Neuronal stem cell (in vitro differentiated cells): ENCODE measurements at regions not wholly inside any gene's neighbourhood (a gene's known extent, or its start where the extent isn't known, plus 50 kb on each side); places are given as distances from the start of the nearest gene placed in this dataset.

ENCODE experiments used
- DNase-seq: peaks from one replicate; pipeline ENCODE4 v3.0.0-alpha.2; 2013; ENCODE audit warnings: low spot score
- H2AFZ ChIP-seq: one replicate; pipeline ENCODE4 v1.6.1; 2013; ENCODE audit warnings: mild to moderate bottlenecking, low read length, inconsistent platforms
- H2AK5ac ChIP-seq: 2 replicates; pipeline ENCODE4 v1.6.1; 2013; ENCODE audit warnings: low read depth, mild to moderate bottlenecking, inconsistent platforms, low read length, moderate library complexity, mixed read lengths
- H2BK120ac ChIP-seq: 2 replicates; pipeline ENCODE4 v1.6.1; 2013; ENCODE audit warnings: low read depth, mild to moderate bottlenecking, inconsistent platforms, low read length, moderate library complexity, mixed read lengths
- H2BK12ac ChIP-seq: one replicate; pipeline ENCODE4 v1.6.1; 2013; ENCODE audit warnings: low read length, inconsistent platforms
- H2BK15ac ChIP-seq: 2 replicates; pipeline ENCODE4 v1.6.1; 2013; ENCODE audit warnings: mild to moderate bottlenecking, low read length, inconsistent platforms, mixed read lengths
- H2BK5ac ChIP-seq: one replicate; pipeline ENCODE4 v1.6.1; 2013; ENCODE audit warnings: inconsistent platforms, mild to moderate bottlenecking, low read length, moderate library complexity
- H3K14ac ChIP-seq: one replicate; pipeline ENCODE4 v1.6.1; 2013; ENCODE audit warnings: low read length, inconsistent platforms
- H3K18ac ChIP-seq: 2 replicates; pipeline ENCODE4 v1.6.1; 2013; ENCODE audit warnings: low read length, inconsistent platforms
- H3K23ac ChIP-seq: 2 replicates; pipeline ENCODE4 v1.6.1; 2013; ENCODE audit warnings: low read depth, mild to moderate bottlenecking, mixed read lengths, low read length, inconsistent platforms; ENCODE audit not compliant: poor library complexity
- H3K27ac ChIP-seq: replicated peaks from 3 replicates; pipeline ENCODE4 v1.5.1; 2013; ENCODE audit warnings: low read length, inconsistent platforms
- H3K27me3 ChIP-seq, 3 experiments: 2 replicates each; pipeline ENCODE4 v1.6.1; 2013; ENCODE audit warnings: low read length in 3 of 3, mild to moderate bottlenecking in 2 of 3, inconsistent platforms in 1 of 3, low read depth in 1 of 3, mixed read lengths in 1 of 3, moderate library complexity in 1 of 3; ENCODE audit not compliant: control insufficient read depth in 3 of 3, insufficient read depth in 3 of 3
- H3K36me3 ChIP-seq, 2 donors: replicated peaks in 1 of 2; 2 replicates each; pipeline ENCODE4 v1.6.1; 2013; ENCODE audit warnings: low read length in 2 of 2; ENCODE audit not compliant: control insufficient read depth in 2 of 2, insufficient read depth in 2 of 2
- H3K4ac ChIP-seq: 2 replicates; pipeline ENCODE4 v1.6.1; 2013; ENCODE audit warnings: inconsistent platforms, mild to moderate bottlenecking, low read length, moderate library complexity
- H3K4me1 ChIP-seq, 2 donors: 1 replicate in 1 of 2; 2 replicates in 1 of 2; pipeline ENCODE4 v1.6.1; 2013; ENCODE audit warnings: low read length in 2 of 2, low read depth in 1 of 2; ENCODE audit not compliant: control insufficient read depth in 2 of 2, insufficient read depth in 1 of 2
- H3K4me2 ChIP-seq: one replicate; pipeline ENCODE4 v1.6.1; 2013; ENCODE audit warnings: mild to moderate bottlenecking, low read length, inconsistent platforms; ENCODE audit not compliant: insufficient read depth, poor library complexity, severe bottlenecking
- H3K4me3 ChIP-seq, 2 donors: 2 replicates each; pipeline ENCODE4 v1.5.1; 2013; ENCODE audit warnings: low read length in 2 of 2, mild to moderate bottlenecking in 2 of 2, inconsistent platforms in 1 of 2, moderate library complexity in 1 of 2
- H3K79me1 ChIP-seq: one replicate; pipeline ENCODE4 v1.6.1; 2013; ENCODE audit warnings: low read depth, mild to moderate bottlenecking, inconsistent platforms, low read length, moderate library complexity
- H3K9ac ChIP-seq: one replicate; pipeline ENCODE4 v1.6.1; 2013; ENCODE audit warnings: mild to moderate bottlenecking, low read depth, low read length, inconsistent platforms; ENCODE audit not compliant: poor library complexity
- H3K9me3 ChIP-seq, 2 donors: replicated peaks in 1 of 2; 2 replicates each; pipeline versions ENCODE3 to v1.6.1; 2013; ENCODE audit warnings: low read length in 2 of 2, mild to moderate bottlenecking in 2 of 2, inconsistent platforms in 1 of 2, low read depth in 1 of 2, mixed read lengths in 1 of 2, moderate library complexity in 1 of 2; ENCODE audit not compliant: control insufficient read depth in 2 of 2, insufficient read depth in 1 of 2
- H4K8ac ChIP-seq: one replicate; pipeline ENCODE4 v1.6.1; 2013; ENCODE audit warnings: low read depth, mild to moderate bottlenecking, inconsistent platforms, low read length, moderate library complexity
- H4K91ac ChIP-seq: one replicate; pipeline ENCODE4 v1.6.1; 2013; ENCODE audit warnings: low read length, low read depth, mild to moderate bottlenecking, inconsistent platforms; ENCODE audit not compliant: poor library complexity
- WGBS, 2 donors: extraction: QIAGEN DNeasy Blood & Tissue Kit; methylation state at CpG; one replicate each; pipeline ENCODE4 v1.1.7; 2013; ENCODE audit warnings: missing lambda C conversion rate in 2 of 2, mixed read lengths in 1 of 2; ENCODE audit not compliant: insufficient read length in 2 of 2, insufficient replicate concordance in 1 of 2; ENCODE audit errors: extremely low coverage in 2 of 2; 5-methylcytosine and 5-hydroxymethylcytosine counted together

GRCh38 chr21:27086630-27087029 lies 119.7 kb upstream of the ADAMTS5 start:
- DNase-seq = no peak
- no peaks in the 10 kb centered on the region for H3K9me3 ChIP-seq
- no CpG with 5 or more reads among the region's 2 CpGs for WGBS, 2 donors
- H2BK120ac ChIP-seq = no peak overlapping the region
- H4K91ac ChIP-seq = no peak overlapping the region
- no peak overlapping the region for H2AFZ ChIP-seq
- no peak overlapping the region for H3K9ac ChIP-seq
- H3K23ac ChIP-seq = no peak overlapping the region
- H4K8ac ChIP-seq = no peak overlapping the region
- no peak overlapping the region for H2BK5ac ChIP-seq
- no peak overlapping the region for H2BK15ac ChIP-seq
- H3K4me1 ChIP-seq = no peaks in the 10 kb centered on the region
- no peak overlapping the region for H3K4me2 ChIP-seq
- no peak overlapping the region for H3K18ac ChIP-seq
- H2BK12ac ChIP-seq = no peak overlapping the region
- no peak overlapping the region for H3K27ac ChIP-seq
- no peak overlapping the region for H3K4me3 ChIP-seq
- no peak overlapping the region for H3K14ac ChIP-seq
- H3K4ac ChIP-seq = no peak overlapping the region
- H3K27me3 ChIP-seq = no peaks in the 10 kb centered on the region
- H3K79me1 ChIP-seq = no peaks in the 10 kb centered on the region
- H2AK5ac ChIP-seq = no peak overlapping the region
- no peaks in the 10 kb centered on the region for H3K36me3 ChIP-seq

- H2AFZ ChIP-seq = no peak overlapping the region
- no peak overlapping the region for H2BK12ac ChIP-seq
- H3K27me3 ChIP-seq = no peaks in the 10 kb centered on the region
- DNase-seq = no peak
- no peak overlapping the region for H3K23ac ChIP-seq
- no peaks in the 10 kb centered on the region for H3K4me1 ChIP-seq
- no peak overlapping the region for H3K27ac ChIP-seq
- H2BK120ac ChIP-seq = no peak overlapping the region
- H2AK5ac ChIP-seq = no peak overlapping the region
- no peak overlapping the region for H3K4ac ChIP-seq
- H4K8ac ChIP-seq = no peak overlapping the region
- H3K14ac ChIP-seq = no peak overlapping the region
- no peak overlapping the region for H3K4me3 ChIP-seq
- H3K9ac ChIP-seq = no peak overlapping the region
- no peak overlapping the region for H2BK15ac ChIP-seq
- no peaks in the 10 kb centered on the region for H3K36me3 ChIP-seq
- H2BK5ac ChIP-seq = no peak overlapping the region
- WGBS, 2 donors = no CpG with 5 or more reads among the region's 6 CpGs
- no peak overlapping the region for H3K4me2 ChIP-seq
- no peaks in the 10 kb centered on the region for H3K9me3 ChIP-seq
- H4K91ac ChIP-seq = no peak overlapping the region
- no peaks in the 10 kb centered on the region for H3K79me1 ChIP-seq
- no peak overlapping the region for H3K18ac ChIP-seq
These were observed 119.3 kb upstream of the ADAMTS5 start for GRCh38 chr21:27086186-27086585.

- Histone ChIP-seq H3K27me3 (no peaks in the 10 kb centered on the region), H3K14ac (no peak overlapping the region), H2BK120ac (no peak overlapping the region), H2BK12ac (no peak overlapping the region), H4K8ac (no peak overlapping the region), H3K9ac (no peak overlapping the region), H2AK5ac (no peak overlapping the region), H3K4me3 (no peak overlapping the region), H3K36me3 (no peaks in the 10 kb centered on the region), H3K9me3 (no peaks in the 10 kb centered on the region), H3K4ac (no peak overlapping the region), H2AFZ (no peak overlapping the region), H4K91ac (no peak overlapping the region), H2BK5ac (no peak overlapping the region), H3K4me1 (no peaks in the 10 kb centered on the region), H3K79me1 (no peaks in the 10 kb centered on the region), H2BK15ac (no peak overlapping the region), H3K23ac (no peak overlapping the region), H3K4me2 (no peak overlapping the region), H3K27ac (no peak overlapping the region), H3K18ac (no peak overlapping the region)
- WGBS, 2 donors = no CpG with 5 or more reads among the region's 1 CpG
- DNase-seq = no peak
These were observed 118.5 kb upstream of the ADAMTS5 start for GRCh38 chr21:27085387-27085786.

GRCh38 chr21:27083144-27083543 lies 116.3 kb upstream of the ADAMTS5 start:
- Histone ChIP-seq H3K36me3 (no peaks in the 10 kb centered on the region), H3K9ac (no peak overlapping the region), H3K18ac (no peak overlapping the region), H2BK15ac (no peak overlapping the region), H3K23ac (no peak overlapping the region), H2BK5ac (no peak overlapping the region), H3K27me3 (no peaks in the 10 kb centered on the region), H3K9me3 (no peaks in the 10 kb centered on the region), H2BK12ac (no peak overlapping the region), H3K79me1 (no peaks in the 10 kb centered on the region), H2BK120ac (no peak overlapping the region), H3K4ac (no peak overlapping the region), H3K4me3 (no peak overlapping the region), H3K4me1 (no peaks in the 10 kb centered on the region), H2AFZ (no peak overlapping the region), H4K8ac (no peak overlapping the region), H3K14ac (no peak overlapping the region), H3K4me2 (no peak overlapping the region), H3K27ac (no peak overlapping the region), H2AK5ac (no peak overlapping the region), H4K91ac (no peak overlapping the region)
- DNase-seq = no peak
- no CpG with 5 or more reads among the region's 3 CpGs for WGBS, 2 donors
